ENCODE measurements at regions not wholly inside any gene's neighbourhood (a gene's known extent, or its start where the extent isn't known, plus 50 kb on each side); places are given as distances from the start of the nearest gene placed in this dataset.

GRCh38 chr15:70561885-70562284 is 201.5 kb downstream of the UACA start:
- peaks cover 3% of the 10 kb centered on the region; the same call in 1 of the 2 replicates for H3K27me3 ChIP-seq (ENCODE audit: control insufficient read depth, low read length)
- H3F3A ChIP-seq (ENCODE audit: control insufficient read depth, insufficient read depth), result no peaks in the 10 kb centered on the region
- no peaks in the 10 kb centered on the region for H4K20me1 ChIP-seq (ENCODE audit: control insufficient read depth, insufficient read depth, low read depth, low read length)
- no peak overlapping the region for H3K4me2 ChIP-seq (ENCODE audit: low read length)
- no peaks in the 10 kb centered on the region for H3K9me2 ChIP-seq (replicated peaks; ENCODE audit: control insufficient read depth, low read length)
- no peak overlapping the region for H3K27ac ChIP-seq (ENCODE audit: low read depth, low read length)
- H3K4me1 ChIP-seq (ENCODE audit: control insufficient read depth, low read length), result no peaks in the 10 kb centered on the region
- no peaks in the 10 kb centered on the region for H3K79me2 ChIP-seq (ENCODE audit: control insufficient read depth, low read length)
- TF ChIP-seq, protein P1, sequence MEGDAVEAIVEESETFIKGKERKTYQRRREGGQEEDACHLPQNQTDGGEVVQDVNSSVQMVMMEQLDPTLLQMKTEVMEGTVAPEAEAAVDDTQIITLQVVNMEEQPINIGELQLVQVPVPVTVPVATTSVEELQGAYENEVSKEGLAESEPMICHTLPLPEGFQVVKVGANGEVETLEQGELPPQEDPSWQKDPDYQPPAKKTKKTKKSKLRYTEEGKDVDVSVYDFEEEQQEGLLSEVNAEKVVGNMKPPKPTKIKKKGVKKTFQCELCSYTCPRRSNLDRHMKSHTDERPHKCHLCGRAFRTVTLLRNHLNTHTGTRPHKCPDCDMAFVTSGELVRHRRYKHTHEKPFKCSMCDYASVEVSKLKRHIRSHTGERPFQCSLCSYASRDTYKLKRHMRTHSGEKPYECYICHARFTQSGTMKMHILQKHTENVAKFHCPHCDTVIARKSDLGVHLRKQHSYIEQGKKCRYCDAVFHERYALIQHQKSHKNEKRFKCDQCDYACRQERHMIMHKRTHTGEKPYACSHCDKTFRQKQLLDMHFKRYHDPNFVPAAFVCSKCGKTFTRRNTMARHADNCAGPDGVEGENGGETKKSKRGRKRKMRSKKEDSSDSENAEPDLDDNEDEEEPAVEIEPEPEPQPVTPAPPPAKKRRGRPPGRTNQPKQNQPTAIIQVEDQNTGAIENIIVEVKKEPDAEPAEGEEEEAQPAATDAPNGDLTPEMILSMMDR (IDR thresholded peaks at IDR 0.05; ENCODE audit: low read depth, low read length, poor library complexity, severe bottlenecking), result no peak
- no peak for TF ChIP-seq EZH2phosphoT487 (IDR thresholded peaks at IDR 0.05; ENCODE audit: borderline replicate concordance, low read length)
- no peaks in the 10 kb centered on the region for H3K36me3 ChIP-seq (ENCODE audit: control insufficient read depth, low read length)
- no peaks in the 10 kb centered on the region for H3K9me3 ChIP-seq (ENCODE audit: control insufficient read depth, insufficient read depth, low read length)
- no peak overlapping the region for H3K4me3 ChIP-seq (ENCODE audit: low read length)

DNA sequence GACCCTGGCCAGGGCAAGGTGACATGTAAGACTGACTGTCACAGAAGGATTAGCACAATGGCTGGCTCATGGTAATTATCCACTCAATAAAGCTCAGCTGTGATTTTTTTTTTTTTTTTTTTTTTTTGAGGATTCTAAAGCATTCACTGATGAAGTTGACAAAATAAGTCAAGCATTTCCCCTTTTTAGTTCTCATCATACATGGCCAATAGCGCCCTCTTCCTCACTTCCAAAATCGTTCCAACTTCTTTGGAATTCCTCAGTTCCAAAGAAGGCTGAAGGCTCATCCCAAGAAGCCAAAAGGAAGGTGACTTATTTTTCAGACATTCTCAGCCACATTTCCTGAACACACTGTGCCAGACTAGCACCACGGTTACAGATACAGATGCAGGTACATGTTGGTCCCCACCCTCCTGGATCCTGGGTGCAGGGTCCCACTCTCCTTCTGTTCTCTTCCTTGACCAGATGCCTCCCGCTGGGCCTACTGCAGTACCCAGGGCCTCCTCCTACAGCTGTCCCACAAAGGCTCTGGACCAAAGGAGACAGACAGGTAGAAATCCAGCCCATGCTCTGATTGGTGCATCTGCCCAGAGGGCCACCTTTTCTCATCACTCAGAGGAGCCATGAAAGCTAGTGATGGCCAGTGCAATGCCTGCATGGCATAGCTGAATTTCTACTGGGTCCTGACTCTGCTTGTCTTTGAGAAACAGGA is 202.6 kb downstream of the UACA start:
- Histone ChIP-seq H4K20me1 (ENCODE audit: control insufficient read depth, insufficient read depth, low read depth, low read length) (no peaks in the 10 kb centered on the region), H3K27me3 (ENCODE audit: control insufficient read depth, low read length) (peaks cover 3% of the 10 kb centered on the region; the same call in 1 of the 2 replicates), H3K4me3 (ENCODE audit: low read length) (no peak overlapping the region), H3K9me2 (replicated peaks; ENCODE audit: control insufficient read depth, low read length) (no peaks in the 10 kb centered on the region), H3K27ac (ENCODE audit: low read depth, low read length) (no peak overlapping the region), H3K9me3 (ENCODE audit: control insufficient read depth, insufficient read depth, low read length) (no peaks in the 10 kb centered on the region), H3F3A (ENCODE audit: control insufficient read depth, insufficient read depth) (no peaks in the 10 kb centered on the region), H3K4me2 (ENCODE audit: low read length) (no peak overlapping the region), H3K79me2 (ENCODE audit: control insufficient read depth, low read length) (no peaks in the 10 kb centered on the region), H3K4me1 (ENCODE audit: control insufficient read depth, low read length) (no peaks in the 10 kb centered on the region), H3K36me3 (ENCODE audit: control insufficient read depth, low read length) (no peaks in the 10 kb centered on the region)
- TF ChIP-seq EZH2phosphoT487 (IDR thresholded peaks at IDR 0.05; ENCODE audit: borderline replicate concordance, low read length), result no peak
- TF ChIP-seq, protein P1 (IDR thresholded peaks at IDR 0.05; ENCODE audit: low read depth, low read length, poor library complexity, severe bottlenecking), result no peak

DNA sequence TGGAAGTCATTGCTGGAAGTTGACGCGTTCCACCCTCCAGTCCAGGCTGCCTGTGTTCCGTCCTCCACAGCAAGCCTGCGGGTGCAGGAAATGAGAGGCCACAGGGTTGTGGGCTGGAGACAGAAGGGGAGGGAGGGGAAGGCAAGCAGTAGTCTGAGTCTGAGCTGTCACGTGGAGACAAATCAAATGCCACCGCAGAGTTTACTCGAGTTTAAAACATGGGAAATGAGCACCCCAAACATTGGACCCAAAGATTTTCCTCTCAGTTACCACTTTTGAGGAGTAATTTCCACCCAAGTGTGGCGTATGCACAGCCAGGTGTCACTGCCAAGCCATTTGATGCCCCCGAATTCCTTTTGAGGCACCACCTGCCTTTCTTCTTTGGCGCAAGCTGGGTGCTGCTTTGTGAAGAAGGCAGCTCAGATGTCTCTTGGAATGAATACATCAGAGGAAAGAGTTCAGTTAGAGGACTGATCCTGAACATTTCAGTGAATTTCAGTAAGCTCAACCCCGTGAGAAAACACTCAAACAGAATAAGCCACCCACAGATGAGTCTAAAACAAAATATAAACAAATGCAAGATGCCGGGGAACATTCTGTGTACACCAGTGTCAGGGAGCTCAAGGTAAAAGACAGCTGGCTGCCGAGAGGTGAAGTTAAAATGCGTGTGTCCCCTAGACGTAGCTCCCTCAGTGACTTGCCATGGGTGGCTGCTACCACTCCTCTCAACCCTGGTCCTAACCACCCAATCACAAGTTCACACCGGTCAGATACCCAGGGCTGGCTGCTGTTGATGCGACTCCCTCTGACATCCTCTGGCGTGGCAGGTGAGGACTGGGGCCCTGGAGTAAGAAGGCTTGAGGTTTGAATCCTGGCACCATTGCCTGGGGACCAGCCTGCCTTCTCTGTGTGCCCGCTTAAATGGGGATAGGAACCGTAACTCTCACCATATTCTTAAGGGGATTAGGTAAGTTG is 203.8 kb downstream of the UACA start:
- TF ChIP-seq, protein P1 (IDR thresholded peaks at IDR 0.05; ENCODE audit: low read depth, low read length, poor library complexity, severe bottlenecking), result no peak
- no peak for TF ChIP-seq EZH2phosphoT487 (IDR thresholded peaks at IDR 0.05; ENCODE audit: borderline replicate concordance, low read length)
- Histone ChIP-seq H3K4me2 (ENCODE audit: low read length) (no peak overlapping the region), H3K27ac (ENCODE audit: low read depth, low read length) (no peak overlapping the region), H4K20me1 (ENCODE audit: control insufficient read depth, insufficient read depth, low read depth, low read length) (no peaks in the 10 kb centered on the region), H3F3A (ENCODE audit: control insufficient read depth, insufficient read depth) (no peaks in the 10 kb centered on the region), H3K4me3 (ENCODE audit: low read length) (no peak overlapping the region), H3K9me2 (replicated peaks; ENCODE audit: control insufficient read depth, low read length) (no peaks in the 10 kb centered on the region), H3K36me3 (ENCODE audit: control insufficient read depth, low read length) (no peaks in the 10 kb centered on the region), H3K27me3 (ENCODE audit: control insufficient read depth, low read length) (peaks cover 3% of the 10 kb centered on the region; the same call in 1 of the 2 replicates), H3K9me3 (ENCODE audit: control insufficient read depth, insufficient read depth, low read length) (no peaks in the 10 kb centered on the region), H3K4me1 (ENCODE audit: control insufficient read depth, low read length) (no peaks in the 10 kb centered on the region), H3K79me2 (ENCODE audit: control insufficient read depth, low read length) (no peaks in the 10 kb centered on the region)
